ENCODE measurements at regions not wholly inside any gene's neighbourhood (a gene's known extent, or its start where the extent isn't known, plus 50 kb on each side); places are given as distances from the start of the nearest gene placed in this dataset.

DNA sequence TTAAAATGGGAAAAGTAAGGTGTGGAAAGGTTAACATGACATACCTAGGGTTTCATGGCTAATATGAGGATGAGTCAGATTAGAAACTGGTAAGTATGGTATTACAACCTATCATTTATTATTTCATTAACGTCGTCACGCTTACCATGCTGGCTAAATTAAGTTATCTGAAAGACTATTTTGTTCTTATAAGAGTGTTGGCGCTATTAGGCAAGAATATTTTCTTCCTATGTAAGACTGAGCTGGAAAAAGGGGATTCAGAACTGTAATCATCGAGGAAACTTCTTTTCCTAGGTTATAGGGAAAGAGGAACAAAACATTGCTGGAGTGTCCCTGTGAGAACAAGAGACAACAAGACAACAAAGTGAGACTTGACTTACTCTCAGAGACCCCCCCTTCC, 440.8 kb downstream of the KCNJ2 start:
- no peaks in the 10 kb centered on the region for H3K27me3 ChIP-seq
- H3K4me1 ChIP-seq = no peaks in the 10 kb centered on the region
- H3K27ac ChIP-seq = no peak overlapping the region
- no peak for TF ChIP-seq POLR2A (IDR thresholded peaks at IDR 0.05)
- TF ChIP-seq, protein P1, sequence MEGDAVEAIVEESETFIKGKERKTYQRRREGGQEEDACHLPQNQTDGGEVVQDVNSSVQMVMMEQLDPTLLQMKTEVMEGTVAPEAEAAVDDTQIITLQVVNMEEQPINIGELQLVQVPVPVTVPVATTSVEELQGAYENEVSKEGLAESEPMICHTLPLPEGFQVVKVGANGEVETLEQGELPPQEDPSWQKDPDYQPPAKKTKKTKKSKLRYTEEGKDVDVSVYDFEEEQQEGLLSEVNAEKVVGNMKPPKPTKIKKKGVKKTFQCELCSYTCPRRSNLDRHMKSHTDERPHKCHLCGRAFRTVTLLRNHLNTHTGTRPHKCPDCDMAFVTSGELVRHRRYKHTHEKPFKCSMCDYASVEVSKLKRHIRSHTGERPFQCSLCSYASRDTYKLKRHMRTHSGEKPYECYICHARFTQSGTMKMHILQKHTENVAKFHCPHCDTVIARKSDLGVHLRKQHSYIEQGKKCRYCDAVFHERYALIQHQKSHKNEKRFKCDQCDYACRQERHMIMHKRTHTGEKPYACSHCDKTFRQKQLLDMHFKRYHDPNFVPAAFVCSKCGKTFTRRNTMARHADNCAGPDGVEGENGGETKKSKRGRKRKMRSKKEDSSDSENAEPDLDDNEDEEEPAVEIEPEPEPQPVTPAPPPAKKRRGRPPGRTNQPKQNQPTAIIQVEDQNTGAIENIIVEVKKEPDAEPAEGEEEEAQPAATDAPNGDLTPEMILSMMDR (IDR thresholded peaks at IDR 0.05) = no peak
- intact Hi-C loops (cut with DNase I; ENCODE audit: low total_unique reads) = no loop called here
- no peaks in the 10 kb centered on the region for H3K9me3 ChIP-seq
- no peak for DNase-seq
- no peak overlapping the region for H3K4me3 ChIP-seq
- H3K36me3 ChIP-seq = no peaks in the 10 kb centered on the region

DNA sequence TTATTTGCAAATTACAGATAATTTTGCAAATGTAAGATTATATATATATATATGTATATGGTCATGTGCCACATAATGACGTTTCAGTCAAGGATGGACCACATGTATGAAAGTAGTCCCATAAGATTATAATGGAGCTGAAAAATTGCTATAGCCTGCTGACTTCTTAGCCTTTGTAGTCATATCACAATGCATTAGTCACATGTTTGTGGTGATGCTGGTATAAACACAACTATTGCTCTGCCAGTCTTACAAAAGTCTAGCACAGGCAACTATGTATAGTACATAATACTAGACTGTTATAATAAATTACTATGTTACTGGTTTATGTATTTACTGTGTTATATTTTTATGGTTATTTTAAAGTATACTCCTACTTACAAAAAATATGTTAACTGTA, 444.3 kb downstream of the KCNJ2 start:
- Histone ChIP-seq H3K4me1 (no peaks in the 10 kb centered on the region), H3K27ac (no peak overlapping the region), H3K27me3 (no peaks in the 10 kb centered on the region), H3K4me3 (no peak overlapping the region), H3K36me3 (no peaks in the 10 kb centered on the region), H3K9me3 (no peaks in the 10 kb centered on the region)
- DNase-seq = no peak
- TF ChIP-seq, protein P1 (IDR thresholded peaks at IDR 0.05) = no peak
- TF ChIP-seq POLR2A (IDR thresholded peaks at IDR 0.05) = no peak
- intact Hi-C loops (cut with DNase I; ENCODE audit: low total_unique reads) = no loop called here

GRCh38 chr17:70615831-70616230, 446.5 kb downstream of the KCNJ2 start:
- no peak for TF ChIP-seq POLR2A (IDR thresholded peaks at IDR 0.05)
- TF ChIP-seq, protein P1 (IDR thresholded peaks at IDR 0.05) = no peak
- Histone ChIP-seq H3K27me3 (no peaks in the 10 kb centered on the region), H3K4me3 (no peak overlapping the region), H3K36me3 (no peaks in the 10 kb centered on the region), H3K4me1 (no peaks in the 10 kb centered on the region), H3K27ac (no peak overlapping the region), H3K9me3 (no peaks in the 10 kb centered on the region)
- DNase-seq = no peak
- intact Hi-C loops (cut with DNase I; ENCODE audit: low total_unique reads) = no loop called here

DNA sequence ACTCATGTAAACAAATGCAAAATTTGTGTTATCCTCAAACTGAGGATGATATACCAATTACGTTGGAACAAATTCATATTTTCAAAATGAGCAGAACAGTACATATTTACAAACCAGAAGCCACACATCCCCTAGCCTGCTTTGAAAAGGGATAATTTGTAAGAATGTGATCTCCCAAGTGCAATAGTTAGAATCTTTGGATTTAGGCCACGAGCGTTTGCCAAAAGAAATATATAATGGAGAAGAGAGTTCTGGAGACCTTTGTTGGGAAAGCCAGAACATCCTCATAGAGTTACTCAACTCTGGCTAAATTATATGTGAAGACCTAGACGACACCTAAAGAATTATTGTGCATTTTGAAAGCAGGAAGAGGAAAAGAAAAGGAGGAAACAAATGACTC, 449.3 kb downstream of the KCNJ2 start:
- Histone ChIP-seq H3K4me3 (no peak overlapping the region), H3K27ac (no peak overlapping the region), H3K27me3 (no peaks in the 10 kb centered on the region), H3K36me3 (no peaks in the 10 kb centered on the region), H3K9me3 (no peaks in the 10 kb centered on the region), H3K4me1 (no peaks in the 10 kb centered on the region)
- TF ChIP-seq, protein P1 (IDR thresholded peaks at IDR 0.05) = no peak
- TF ChIP-seq POLR2A (IDR thresholded peaks at IDR 0.05) = no peak
- DNase-seq = no peak
- intact Hi-C loops (cut with DNase I; ENCODE audit: low total_unique reads) = no loop called here

DNA sequence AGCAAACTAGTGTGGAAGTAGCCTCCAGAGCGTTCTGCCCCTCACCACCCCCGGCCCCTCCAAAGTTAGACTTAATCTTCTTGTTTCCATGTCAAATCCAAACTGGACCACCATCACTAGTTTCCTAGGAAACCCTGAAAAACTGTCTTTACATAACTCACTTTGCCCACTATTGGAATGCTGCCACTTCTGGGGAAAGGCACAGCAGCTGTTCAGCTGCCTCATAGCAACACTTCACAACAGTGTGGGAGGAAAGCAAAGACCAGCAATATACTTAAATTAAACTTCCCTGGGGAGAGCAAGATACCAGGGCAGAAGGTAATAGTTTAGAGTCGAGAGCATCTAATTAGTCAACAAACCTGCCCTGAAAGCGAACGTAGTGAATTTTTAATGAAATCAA, 452.2 kb downstream of the KCNJ2 start:
- H3K27me3 ChIP-seq = no peaks in the 10 kb centered on the region
- H3K27ac ChIP-seq = no peak overlapping the region
- H3K36me3 ChIP-seq = no peaks in the 10 kb centered on the region
- no peaks in the 10 kb centered on the region for H3K9me3 ChIP-seq
- no peak for TF ChIP-seq POLR2A (IDR thresholded peaks at IDR 0.05)
- TF ChIP-seq, protein P1 (IDR thresholded peaks at IDR 0.05) = no peak
- no peak for DNase-seq
- no peak overlapping the region for H3K4me3 ChIP-seq
- intact Hi-C loops (cut with DNase I; ENCODE audit: low total_unique reads) = no loop called here
- no peaks in the 10 kb centered on the region for H3K4me1 ChIP-seq

All from uterus (tissue), 3 donors.